Dermis microvascular lymphatic vessel endothelial cell (primary cell): ENCODE measurements at regions not wholly inside any gene's neighbourhood (a gene's known extent, or its start where the extent isn't known, plus 50 kb on each side); places are given as distances from the start of the nearest gene placed in this dataset.

Experiments used
- DNase-seq, 2 donors: peaks; one replicate each; pipeline versions ENCODE4 v3.0.0 to v3.0.0-alpha.2; 2010; ENCODE audit warnings: low read depth in 2 of 2

DNA sequence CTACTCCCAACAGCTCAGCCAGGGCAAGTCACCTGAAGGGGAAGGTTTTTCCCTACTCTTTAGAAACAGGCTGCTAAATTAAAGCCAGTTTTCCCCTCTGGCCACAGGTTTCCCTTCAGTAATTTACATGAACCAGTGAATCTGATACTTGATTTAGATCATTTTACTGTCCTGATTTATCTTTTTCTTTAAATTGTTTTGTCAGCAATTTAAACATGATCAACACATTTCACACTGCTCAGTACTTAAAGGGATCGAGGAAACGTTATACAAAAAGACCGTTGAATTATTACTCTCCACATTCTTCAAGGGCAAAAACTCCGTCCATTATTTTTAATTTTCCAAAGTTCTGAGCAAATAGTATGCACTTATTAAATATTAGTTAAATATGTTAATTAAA is 1165.7 kb upstream of the GYPC start:
- no peak for DNase-seq

- no peak for DNase-seq
These were observed 1164.3 kb upstream of the GYPC start for GRCh38 chr2:125491663-125492062.

DNA sequence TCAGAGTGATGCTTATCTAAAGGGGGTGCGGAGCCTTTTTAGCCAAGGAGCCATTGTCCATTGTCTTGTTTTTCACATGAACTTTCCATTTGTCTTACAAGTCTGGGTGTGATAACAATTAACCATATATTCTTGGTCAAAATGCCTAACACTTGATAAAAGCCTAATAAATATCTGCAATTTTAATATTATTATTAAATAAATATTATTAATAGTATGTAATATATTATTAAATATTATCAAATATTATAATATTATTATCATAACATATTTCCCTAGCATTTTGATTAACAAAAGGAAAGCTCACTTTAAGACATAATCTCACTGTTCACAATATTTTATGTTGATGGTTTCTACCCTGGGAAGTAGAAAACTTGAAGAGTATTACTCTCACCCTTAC is 1143.6 kb upstream of the GYPC start:
- DNase-seq, result no peak

GRCh38 chr2:125516496-125517109 is 1139.4 kb upstream of the GYPC start:
- DNase-seq, result peak in 1 of 2 donors; percentile 1

- no peak for DNase-seq
These were observed 1129.9 kb upstream of the GYPC start for GRCh38 chr2:125526093-125526492.

DNA sequence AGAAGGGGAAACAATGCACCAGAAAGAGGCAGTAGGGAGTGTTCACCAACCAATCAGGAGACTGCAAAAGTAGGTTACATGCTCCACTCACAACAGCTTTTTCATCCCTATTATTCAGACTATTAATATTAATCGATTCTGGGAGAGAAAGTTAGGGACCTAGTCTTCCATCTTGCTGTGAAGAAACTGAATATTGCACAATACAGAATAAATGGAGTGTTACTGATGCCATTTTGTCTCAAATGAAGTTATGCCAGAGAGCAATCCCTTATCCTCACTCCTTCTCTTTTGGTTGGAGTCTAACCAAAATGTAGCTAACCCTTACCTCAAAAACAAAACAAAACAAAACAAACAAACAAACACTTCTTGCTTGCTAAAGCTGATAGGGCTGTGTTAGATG is 1120.9 kb upstream of the GYPC start:
- no peak for DNase-seq

DNA sequence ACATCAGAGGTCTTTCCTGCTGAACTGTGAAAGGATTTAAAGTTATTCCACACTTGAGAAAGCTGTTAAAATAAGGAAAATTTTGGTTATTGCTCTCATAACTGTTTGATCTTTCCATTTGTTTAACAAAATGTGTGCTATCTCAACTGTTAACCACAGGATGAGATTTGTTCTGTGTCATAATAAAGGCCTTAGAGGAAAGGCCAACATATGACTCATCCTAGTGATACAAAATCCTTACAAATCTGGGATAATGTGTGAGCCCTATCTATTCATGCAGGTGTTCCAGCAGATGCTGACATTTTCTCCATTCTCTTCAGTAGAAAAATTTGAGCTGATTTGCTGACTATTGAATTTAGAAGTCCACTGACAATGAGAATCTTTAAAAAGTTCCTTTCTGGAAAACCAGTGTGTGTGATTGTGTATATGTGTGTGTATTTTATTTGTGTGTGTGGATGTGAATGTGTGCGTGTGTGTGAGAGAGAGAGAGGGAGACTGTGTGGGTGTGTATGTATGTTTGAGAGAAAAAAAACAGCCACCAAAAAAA is 1111.9 kb upstream of the GYPC start:
- DNase-seq, result no peak

GRCh38 chr2:125553768-125554167 is 1102.2 kb upstream of the GYPC start:
- DNase-seq, result no peak

DNA sequence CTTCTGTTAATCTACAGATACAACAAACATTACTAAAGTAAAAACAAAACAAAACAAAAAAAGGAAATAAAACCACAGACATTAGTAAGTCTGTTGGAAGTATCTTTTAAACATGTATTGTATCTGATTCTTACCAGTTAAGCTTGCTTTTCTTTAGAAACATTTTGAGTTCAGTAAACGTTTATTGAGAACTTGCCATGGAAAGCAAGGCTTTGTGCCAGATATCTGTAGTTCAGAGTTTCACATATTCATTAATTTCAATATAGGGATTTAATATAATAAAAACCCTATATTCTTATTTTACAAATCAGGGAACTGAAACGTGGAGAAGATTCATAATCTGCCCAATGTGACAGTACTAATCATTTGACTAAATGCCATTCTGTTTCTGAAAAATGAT is 1101.0 kb upstream of the GYPC start:
- no peak for DNase-seq

GRCh38 chr2:125559186-125559585 is 1096.8 kb upstream of the GYPC start:
- no peak for DNase-seq

GRCh38 chr2:125560855-125561254 is 1095.1 kb upstream of the GYPC start:
- no peak for DNase-seq

DNA sequence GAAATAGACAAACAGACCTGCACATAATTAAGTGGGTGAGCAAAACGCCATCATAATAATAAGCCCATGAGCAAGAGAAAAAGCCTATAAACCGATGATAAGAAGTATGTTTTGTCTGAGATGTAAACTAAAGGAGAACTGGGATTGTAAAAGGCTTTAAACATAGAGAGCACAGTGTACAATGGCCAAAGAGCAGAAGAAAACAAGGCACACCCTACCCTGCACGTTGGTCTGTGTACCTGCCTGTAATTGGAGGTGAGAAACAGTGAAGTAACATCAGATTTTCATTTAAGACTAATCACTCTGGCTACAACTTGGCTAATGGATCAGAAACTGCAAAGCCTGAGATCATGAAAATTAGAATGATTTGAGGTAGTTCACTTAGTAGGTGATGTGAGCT is 1094.7 kb upstream of the GYPC start:
- no peak for DNase-seq

DNA sequence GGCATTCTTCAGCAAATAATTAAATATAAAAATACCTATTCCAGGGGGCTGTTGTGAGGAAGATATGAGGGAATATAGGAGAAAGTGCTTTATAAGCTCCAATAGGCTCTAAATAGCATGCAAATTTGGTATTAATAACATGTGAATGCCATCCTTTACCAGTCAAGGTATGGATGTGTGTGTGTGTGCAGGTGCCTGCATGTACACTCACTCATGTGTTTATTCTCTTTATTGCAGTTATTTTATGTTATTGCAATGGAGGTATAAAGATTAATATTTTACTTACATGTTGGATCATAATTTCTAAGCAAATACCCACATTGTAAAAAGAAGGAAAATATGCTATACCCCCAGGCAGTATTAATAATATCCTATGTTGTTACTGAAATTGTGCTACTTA is 1093.0 kb upstream of the GYPC start:
- DNase-seq, result no peak

DNA sequence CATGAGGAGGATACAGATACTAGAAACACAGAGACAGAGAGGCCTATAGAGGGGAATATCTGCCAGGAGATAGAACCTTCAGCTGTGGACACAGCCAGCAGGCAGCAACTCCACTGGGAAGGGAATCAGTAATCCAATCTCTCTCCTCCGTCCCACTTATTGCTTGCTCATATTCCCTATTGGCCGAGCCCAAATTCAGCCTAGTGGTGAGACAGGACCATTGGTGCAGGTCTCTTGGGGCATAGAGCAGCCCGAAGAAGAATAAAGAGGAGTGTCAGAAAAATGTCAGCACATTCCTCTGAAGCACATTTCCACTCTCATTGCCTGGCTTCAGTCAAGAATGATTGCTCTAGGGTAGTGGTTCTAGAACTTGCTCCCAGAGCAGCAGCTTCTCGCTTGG is 1091.5 kb upstream of the GYPC start:
- DNase-seq, result no peak

DNA sequence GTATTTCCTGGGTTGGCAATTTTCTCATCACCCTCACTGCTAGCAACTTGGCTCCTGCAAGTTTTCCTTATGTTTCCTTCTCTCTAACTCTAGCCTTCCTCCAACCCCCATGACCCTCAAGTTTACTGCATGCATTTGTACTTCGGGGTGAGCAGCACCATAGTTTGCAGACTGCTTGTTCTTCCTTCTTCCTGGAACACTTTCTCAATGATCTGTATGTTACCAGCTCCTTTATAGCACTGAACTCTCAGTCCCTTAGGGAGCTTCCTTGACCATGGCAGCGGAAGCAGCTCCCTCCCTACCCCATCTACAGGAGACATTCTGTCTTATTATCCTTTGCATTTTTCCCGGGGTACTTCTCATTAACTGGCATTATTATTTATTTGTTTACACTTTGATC is 1089.5 kb upstream of the GYPC start:
- DNase-seq, result no peak

- DNase-seq, result no peak
These were observed 1088.9 kb upstream of the GYPC start for GRCh38 chr2:125567100-125567499.

DNA sequence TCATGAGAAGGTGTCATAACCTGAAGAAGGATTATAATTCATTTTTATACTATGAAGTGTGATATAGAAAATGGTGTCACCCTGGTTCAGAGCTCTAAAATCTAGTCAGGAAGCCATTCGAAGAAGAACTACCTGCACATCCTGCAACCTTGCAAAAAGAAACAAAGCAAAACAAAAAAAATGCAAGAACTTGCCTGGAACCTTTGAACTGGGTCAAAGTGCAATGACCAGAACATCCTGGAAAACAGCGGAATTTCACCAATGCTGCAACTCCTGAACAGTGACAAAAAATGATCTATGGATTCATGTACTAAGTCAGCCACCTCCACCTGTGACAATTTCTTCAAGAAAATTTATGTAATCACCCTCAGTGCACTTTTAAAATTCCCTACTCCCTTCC is 1083.3 kb upstream of the GYPC start:
- no peak for DNase-seq

- DNase-seq, result no peak
These were observed 1082.5 kb upstream of the GYPC start for GRCh38 chr2:125573432-125573831.

DNA sequence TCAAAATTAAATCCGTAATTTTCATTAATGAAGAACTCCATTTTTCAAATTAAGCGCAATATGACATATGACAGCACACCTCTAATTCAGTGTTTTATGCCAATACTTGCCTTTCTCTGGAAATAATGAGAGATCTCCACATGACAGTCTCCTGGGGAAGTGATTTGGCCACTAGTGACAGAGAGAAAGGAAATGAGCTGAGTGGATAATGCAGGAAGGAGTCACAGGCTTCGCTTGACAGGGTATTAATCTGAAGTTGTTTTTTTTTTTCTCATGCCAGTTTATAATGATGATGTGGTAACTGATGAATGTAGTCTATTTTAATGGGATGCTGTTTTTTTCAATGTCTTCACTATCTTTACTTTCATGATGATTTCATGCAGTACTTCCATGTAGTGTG is 1079.4 kb upstream of the GYPC start:
- no peak for DNase-seq

- DNase-seq, result no peak
These were observed 1074.4 kb upstream of the GYPC start for GRCh38 chr2:125581557-125581956.

- DNase-seq, result no peak
These were observed 1073.4 kb upstream of the GYPC start for GRCh38 chr2:125582516-125582915.

DNA sequence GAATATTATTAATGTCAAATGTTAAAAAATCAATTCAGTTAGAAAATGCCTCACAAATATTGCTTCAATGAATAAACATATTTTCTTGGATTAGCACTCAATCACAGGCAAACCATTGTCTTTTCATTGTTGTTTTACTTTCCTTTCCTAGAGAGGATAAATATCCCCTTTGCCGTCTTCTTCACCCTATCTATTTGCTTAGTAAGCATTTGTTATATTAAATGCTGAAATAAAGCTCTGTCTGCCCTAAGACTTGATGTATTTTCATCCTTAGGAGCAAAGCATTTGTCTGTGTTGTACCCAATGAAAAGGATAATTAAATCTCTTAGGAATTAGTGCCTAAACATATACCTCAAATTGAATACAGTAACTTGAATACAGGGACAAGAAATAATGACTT is 1071.2 kb upstream of the GYPC start:
- no peak for DNase-seq

GRCh38 chr2:125588780-125589179 is 1067.2 kb upstream of the GYPC start:
- no peak for DNase-seq

- DNase-seq, result no peak
These were observed 1064.0 kb upstream of the GYPC start for GRCh38 chr2:125591954-125592353.
